ENCODE measurements at regions not wholly inside any gene's neighbourhood (a gene's known extent, or its start where the extent isn't known, plus 50 kb on each side); places are given as distances from the start of the nearest gene placed in this dataset.

DNA sequence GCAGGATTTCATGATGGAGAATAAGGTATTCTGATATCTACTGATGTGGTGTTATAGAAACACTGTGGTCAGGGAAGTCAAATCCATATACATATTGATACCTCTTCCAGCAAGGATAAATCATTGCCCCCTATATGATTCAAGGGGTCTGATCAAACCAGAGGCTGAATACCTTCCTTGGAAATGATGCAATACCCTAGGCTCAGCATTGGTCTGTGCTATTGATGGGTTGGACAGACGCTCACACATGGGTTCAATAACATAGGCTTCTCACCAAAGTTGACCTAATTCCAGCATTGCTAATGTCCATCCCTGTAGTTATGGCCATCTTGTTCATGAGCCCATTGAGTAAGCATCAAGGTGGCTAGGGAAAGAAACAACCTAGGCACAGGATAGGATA lies 257.0 kb upstream of the USP24 start:
- no peaks in the 10 kb centered on the region for H3K27me3 ChIP-seq (replicated peaks; ENCODE audit: control insufficient read depth, insufficient read depth, low read length)
- H3K4me1 ChIP-seq (ENCODE audit: control insufficient read depth, insufficient read depth, low read length), result peaks cover 53% of the 10 kb centered on the region
- no peak overlapping the region for H3K4me3 ChIP-seq (ENCODE audit: low read length)
- H3K36me3 ChIP-seq (ENCODE audit: control insufficient read depth, insufficient read depth, low read length, severe bottlenecking), result no peaks in the 10 kb centered on the region
- no peak overlapping the region for H3K9ac ChIP-seq (ENCODE audit: low read length)
- DNase-seq (ENCODE audit: low read depth), result no peak
- no peaks in the 10 kb centered on the region for H3K9me3 ChIP-seq (ENCODE audit: control insufficient read depth, low read length)

DNA sequence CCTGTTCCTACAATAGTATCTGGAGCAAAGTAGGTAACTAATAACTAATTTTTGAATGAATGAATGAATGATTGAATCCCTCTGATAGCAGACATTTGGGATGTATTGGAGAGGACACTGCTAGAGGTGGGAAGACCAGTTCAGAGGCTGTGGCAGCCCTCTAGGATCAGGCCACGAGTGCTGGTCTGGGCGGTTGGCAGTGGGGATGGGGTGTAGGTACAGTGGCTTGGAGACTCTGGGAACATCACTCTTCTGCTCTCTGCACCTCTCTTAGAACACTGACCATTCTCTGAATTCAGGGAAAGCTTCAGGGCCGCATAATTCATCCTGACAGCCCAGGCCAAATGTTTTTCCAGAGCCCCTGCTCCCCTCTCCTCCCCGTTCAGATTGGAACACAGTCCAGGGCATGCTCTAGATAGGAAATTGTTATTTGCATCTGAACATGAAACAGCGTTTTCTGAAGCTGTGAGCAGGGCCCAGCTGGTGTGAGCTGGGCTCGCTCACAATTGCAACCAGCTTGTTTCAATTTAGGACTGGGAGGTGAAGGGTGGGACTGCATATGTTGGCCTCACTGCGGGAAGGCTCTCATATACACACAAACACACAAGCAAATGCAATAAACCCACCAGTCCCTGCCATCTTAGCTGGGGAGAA lies 253.1 kb upstream of the USP24 start:
- Histone ChIP-seq H3K4me1 (ENCODE audit: control insufficient read depth, insufficient read depth, low read length) (peaks cover 53% of the 10 kb centered on the region), H3K9me3 (ENCODE audit: control insufficient read depth, low read length) (no peaks in the 10 kb centered on the region), H3K9ac (ENCODE audit: low read length) (no peak overlapping the region), H3K27me3 (replicated peaks; ENCODE audit: control insufficient read depth, insufficient read depth, low read length) (no peaks in the 10 kb centered on the region), H3K4me3 (ENCODE audit: low read length) (no peak overlapping the region), H3K36me3 (ENCODE audit: control insufficient read depth, insufficient read depth, low read length, severe bottlenecking) (no peaks in the 10 kb centered on the region)
- peak; percentile 59 for DNase-seq (ENCODE audit: low read depth)

DNA sequence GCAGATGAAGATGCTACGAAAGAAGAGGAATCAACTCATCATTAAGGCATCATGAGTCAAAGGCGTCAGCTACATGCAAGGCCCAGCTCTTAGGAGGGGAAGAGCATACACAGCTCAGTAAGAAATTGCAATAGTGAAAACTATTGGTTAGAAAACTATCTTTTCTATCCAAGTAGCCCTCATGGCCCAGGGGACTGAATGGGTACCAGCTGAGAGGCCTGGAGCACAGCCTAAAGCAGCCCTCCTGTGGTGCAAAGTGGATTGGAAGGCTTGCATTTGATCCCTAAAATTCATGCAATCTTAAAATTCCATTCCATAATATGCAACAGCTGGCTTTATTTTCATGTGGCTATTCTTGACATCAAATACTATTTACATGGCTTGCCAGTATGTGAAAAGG lies 251.8 kb upstream of the USP24 start:
- H3K9ac ChIP-seq (ENCODE audit: low read length), result no peak overlapping the region
- peak; percentile 61 for DNase-seq (ENCODE audit: low read depth)
- no peaks in the 10 kb centered on the region for H3K9me3 ChIP-seq (ENCODE audit: control insufficient read depth, low read length)
- H3K27me3 ChIP-seq (replicated peaks; ENCODE audit: control insufficient read depth, insufficient read depth, low read length), result no peaks in the 10 kb centered on the region
- peaks cover 53% of the 10 kb centered on the region for H3K4me1 ChIP-seq (ENCODE audit: control insufficient read depth, insufficient read depth, low read length)
- no peak overlapping the region for H3K4me3 ChIP-seq (ENCODE audit: low read length)
- no peaks in the 10 kb centered on the region for H3K36me3 ChIP-seq (ENCODE audit: control insufficient read depth, insufficient read depth, low read length, severe bottlenecking)

- Histone ChIP-seq H3K4me3 (ENCODE audit: low read length) (no peak overlapping the region), H3K36me3 (ENCODE audit: control insufficient read depth, insufficient read depth, low read length, severe bottlenecking) (no peaks in the 10 kb centered on the region), H3K9ac (ENCODE audit: low read length) (peak overlapping the region; percentile 30), H3K4me1 (ENCODE audit: control insufficient read depth, insufficient read depth, low read length) (peaks cover 53% of the 10 kb centered on the region), H3K27me3 (replicated peaks; ENCODE audit: control insufficient read depth, insufficient read depth, low read length) (no peaks in the 10 kb centered on the region), H3K9me3 (ENCODE audit: control insufficient read depth, low read length) (no peaks in the 10 kb centered on the region)
- DNase-seq (ENCODE audit: low read depth), result peak; percentile 79
Measured at GRCh38 chr1:55466373-55466772, 251.2 kb upstream of the USP24 start.

DNA sequence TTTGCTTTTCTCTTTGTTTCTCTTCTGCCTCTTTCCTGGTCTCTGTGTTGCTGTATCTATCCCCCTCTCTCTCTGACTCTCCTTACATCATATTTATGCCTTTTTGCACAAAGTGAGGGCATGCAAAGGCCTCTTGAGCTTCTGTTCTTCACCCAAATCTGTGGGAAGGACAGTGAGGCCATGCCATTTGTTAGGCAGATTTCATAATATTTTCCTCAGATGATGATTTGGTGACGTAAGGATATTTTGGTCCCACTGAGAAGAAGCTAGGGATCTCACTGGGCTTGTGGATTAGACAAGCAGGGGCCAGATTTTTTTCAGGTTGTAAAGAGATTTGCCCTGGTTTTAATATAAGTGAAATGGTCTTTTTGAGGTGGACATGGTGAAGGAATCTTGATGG lies 249.4 kb upstream of the USP24 start:
- H3K9me3 ChIP-seq (ENCODE audit: control insufficient read depth, low read length), result no peaks in the 10 kb centered on the region
- H3K4me3 ChIP-seq (ENCODE audit: low read length), result no peak overlapping the region
- no peak for DNase-seq (ENCODE audit: low read depth)
- H3K36me3 ChIP-seq (ENCODE audit: control insufficient read depth, insufficient read depth, low read length, severe bottlenecking), result no peaks in the 10 kb centered on the region
- peaks cover 46% of the 10 kb centered on the region for H3K4me1 ChIP-seq (ENCODE audit: control insufficient read depth, insufficient read depth, low read length)
- H3K27me3 ChIP-seq (replicated peaks; ENCODE audit: control insufficient read depth, insufficient read depth, low read length), result no peaks in the 10 kb centered on the region
- peak overlapping the region; percentile 66 for H3K9ac ChIP-seq (ENCODE audit: low read length)

GRCh38 chr1:55463814-55464475 lies 248.8 kb upstream of the USP24 start:
- H3K4me1 ChIP-seq (ENCODE audit: control insufficient read depth, insufficient read depth, low read length), result peaks cover 43% of the 10 kb centered on the region
- no peaks in the 10 kb centered on the region for H3K36me3 ChIP-seq (ENCODE audit: control insufficient read depth, insufficient read depth, low read length, severe bottlenecking)
- no peaks in the 10 kb centered on the region for H3K27me3 ChIP-seq (replicated peaks; ENCODE audit: control insufficient read depth, insufficient read depth, low read length)
- H3K9me3 ChIP-seq (ENCODE audit: control insufficient read depth, low read length), result no peaks in the 10 kb centered on the region
- no peak overlapping the region for H3K4me3 ChIP-seq (ENCODE audit: low read length)
- no peak for DNase-seq (ENCODE audit: low read depth)
- H3K9ac ChIP-seq (ENCODE audit: low read length), result peak overlapping the region; percentile 66

DNA sequence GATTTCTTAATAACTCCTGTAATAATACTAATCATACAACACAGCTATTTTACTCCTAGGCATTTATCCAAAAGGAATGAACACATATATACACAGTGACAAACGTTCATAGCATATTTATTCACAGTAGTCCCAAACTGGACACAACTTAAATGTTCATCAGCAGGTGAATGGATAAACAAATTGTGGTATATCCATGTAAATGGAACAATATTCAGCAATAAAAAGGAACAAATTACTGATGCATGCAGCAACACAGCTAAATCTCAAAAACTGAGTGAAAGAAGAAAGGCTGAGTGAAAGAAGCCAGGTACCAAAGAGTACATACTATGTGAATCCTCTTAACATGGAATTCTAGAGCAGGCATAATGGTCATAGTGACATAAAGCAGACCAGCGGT lies 242.7 kb upstream of the USP24 start:
- peaks cover 13% of the 10 kb centered on the region for H3K9me3 ChIP-seq (ENCODE audit: control insufficient read depth, low read length)
- no peaks in the 10 kb centered on the region for H3K4me1 ChIP-seq (ENCODE audit: control insufficient read depth, insufficient read depth, low read length)
- no peaks in the 10 kb centered on the region for H3K36me3 ChIP-seq (ENCODE audit: control insufficient read depth, insufficient read depth, low read length, severe bottlenecking)
- H3K4me3 ChIP-seq (ENCODE audit: low read length), result no peak overlapping the region
- no peaks in the 10 kb centered on the region for H3K27me3 ChIP-seq (replicated peaks; ENCODE audit: control insufficient read depth, insufficient read depth, low read length)
- no peak for DNase-seq (ENCODE audit: low read depth)
- no peak overlapping the region for H3K9ac ChIP-seq (ENCODE audit: low read length)

DNA sequence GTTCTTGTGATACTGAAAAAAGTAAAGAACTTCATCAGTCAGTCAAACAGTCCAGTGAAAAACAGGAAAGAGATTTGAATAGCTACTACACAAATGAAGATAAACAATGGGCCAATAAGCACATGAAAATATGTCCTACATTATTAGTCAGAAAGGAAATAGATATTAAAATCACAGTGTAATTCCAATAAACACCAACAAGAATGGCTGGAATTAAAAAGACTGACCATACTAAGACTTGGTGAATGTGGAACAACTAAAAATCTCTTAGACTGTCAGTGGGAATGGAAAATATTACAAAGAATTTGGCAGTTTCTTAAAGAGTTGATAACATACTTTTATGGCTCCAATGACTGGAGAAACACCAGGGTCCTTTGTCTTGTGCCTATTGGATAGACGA lies 241.8 kb upstream of the USP24 start:
- Histone ChIP-seq H3K27me3 (replicated peaks; ENCODE audit: control insufficient read depth, insufficient read depth, low read length) (no peaks in the 10 kb centered on the region), H3K9ac (ENCODE audit: low read length) (no peak overlapping the region), H3K36me3 (ENCODE audit: control insufficient read depth, insufficient read depth, low read length, severe bottlenecking) (no peaks in the 10 kb centered on the region), H3K9me3 (ENCODE audit: control insufficient read depth, low read length) (peaks cover 13% of the 10 kb centered on the region), H3K4me1 (ENCODE audit: control insufficient read depth, insufficient read depth, low read length) (peaks cover 4% of the 10 kb centered on the region), H3K4me3 (ENCODE audit: low read length) (no peak overlapping the region)
- DNase-seq (ENCODE audit: low read depth), result no peak

- no peaks in the 10 kb centered on the region for H3K9me3 ChIP-seq (ENCODE audit: control insufficient read depth, low read length)
- no peaks in the 10 kb centered on the region for H3K27me3 ChIP-seq (replicated peaks; ENCODE audit: control insufficient read depth, insufficient read depth, low read length)
- DNase-seq (ENCODE audit: low read depth), result peak; percentile 28
- peaks cover 36% of the 10 kb centered on the region for H3K4me1 ChIP-seq (ENCODE audit: control insufficient read depth, insufficient read depth, low read length)
- no peaks in the 10 kb centered on the region for H3K36me3 ChIP-seq (ENCODE audit: control insufficient read depth, insufficient read depth, low read length, severe bottlenecking)
- H3K9ac ChIP-seq (ENCODE audit: low read length), result no peak overlapping the region
- no peak overlapping the region for H3K4me3 ChIP-seq (ENCODE audit: low read length)
Measured at GRCh38 chr1:55448261-55448660, 233.1 kb upstream of the USP24 start.

DNA sequence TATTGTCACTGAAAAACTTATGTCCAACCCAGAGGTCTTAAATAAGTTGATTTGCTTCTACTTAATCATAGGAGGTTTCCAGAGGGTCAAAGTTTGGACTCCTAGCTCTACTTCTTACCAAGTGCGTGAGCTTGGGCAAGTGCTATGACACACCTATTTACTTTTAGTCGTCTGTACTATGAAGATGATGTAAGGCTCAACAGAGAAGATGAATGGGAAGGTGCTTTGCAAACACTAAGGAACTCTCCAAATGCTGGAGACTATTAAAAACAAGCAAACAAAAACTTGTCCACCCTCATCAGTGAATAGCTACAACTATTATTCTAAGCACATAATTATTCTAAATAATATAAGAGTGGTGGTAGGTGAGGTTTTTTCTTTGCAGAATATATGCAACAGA lies 232.3 kb upstream of the USP24 start:
- DNase-seq (ENCODE audit: low read depth), result no peak
- no peak overlapping the region for H3K9ac ChIP-seq (ENCODE audit: low read length)
- H3K4me3 ChIP-seq (ENCODE audit: low read length), result no peak overlapping the region
- H3K9me3 ChIP-seq (ENCODE audit: control insufficient read depth, low read length), result no peaks in the 10 kb centered on the region
- H3K36me3 ChIP-seq (ENCODE audit: control insufficient read depth, insufficient read depth, low read length, severe bottlenecking), result no peaks in the 10 kb centered on the region
- peaks cover 41% of the 10 kb centered on the region for H3K4me1 ChIP-seq (ENCODE audit: control insufficient read depth, insufficient read depth, low read length)
- H3K27me3 ChIP-seq (replicated peaks; ENCODE audit: control insufficient read depth, insufficient read depth, low read length), result no peaks in the 10 kb centered on the region

GRCh38 chr1:55446351-55446750 lies 231.2 kb upstream of the USP24 start:
- H3K9me3 ChIP-seq (ENCODE audit: control insufficient read depth, low read length), result no peaks in the 10 kb centered on the region
- no peaks in the 10 kb centered on the region for H3K27me3 ChIP-seq (replicated peaks; ENCODE audit: control insufficient read depth, insufficient read depth, low read length)
- H3K36me3 ChIP-seq (ENCODE audit: control insufficient read depth, insufficient read depth, low read length, severe bottlenecking), result no peaks in the 10 kb centered on the region
- peak; percentile 61 for DNase-seq (ENCODE audit: low read depth)
- no peak overlapping the region for H3K4me3 ChIP-seq (ENCODE audit: low read length)
- H3K9ac ChIP-seq (ENCODE audit: low read length), result peak overlapping the region; percentile 6
- H3K4me1 ChIP-seq (ENCODE audit: control insufficient read depth, insufficient read depth, low read length), result peaks cover 41% of the 10 kb centered on the region

DNA sequence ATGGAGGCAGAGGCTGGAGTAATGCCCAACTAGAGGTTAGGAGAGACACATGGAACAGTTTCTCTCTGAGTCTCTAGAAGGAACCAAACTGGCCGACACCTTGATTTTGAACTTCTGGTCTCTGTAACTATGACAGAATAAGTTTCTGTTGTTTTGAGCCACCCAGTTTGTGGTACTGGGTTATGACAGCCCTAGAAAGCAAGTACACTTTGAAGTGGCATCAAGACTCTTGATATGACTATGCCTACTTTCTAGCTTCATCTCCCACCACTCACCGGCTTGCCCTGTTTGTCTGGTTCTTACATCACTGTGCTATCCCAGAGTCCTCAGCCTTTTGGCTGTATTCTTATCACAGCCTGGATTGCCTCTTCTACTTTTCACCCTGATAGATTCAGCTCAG lies 230.3 kb upstream of the USP24 start:
- Histone ChIP-seq H3K27me3 (replicated peaks; ENCODE audit: control insufficient read depth, insufficient read depth, low read length) (no peaks in the 10 kb centered on the region), H3K9me3 (ENCODE audit: control insufficient read depth, low read length) (no peaks in the 10 kb centered on the region), H3K4me1 (ENCODE audit: control insufficient read depth, insufficient read depth, low read length) (peaks cover 45% of the 10 kb centered on the region), H3K9ac (ENCODE audit: low read length) (no peak overlapping the region), H3K36me3 (ENCODE audit: control insufficient read depth, insufficient read depth, low read length, severe bottlenecking) (no peaks in the 10 kb centered on the region), H3K4me3 (ENCODE audit: low read length) (no peak overlapping the region)
- DNase-seq (ENCODE audit: low read depth), result no peak
